Left ventricle myocardium inferior (tissue), 1 donor: ENCODE measurements at regions not wholly inside any gene's neighbourhood (a gene's known extent, or its start where the extent isn't known, plus 50 kb on each side); places are given as distances from the start of the nearest gene placed in this dataset.

Source experiments
- DNase-seq: peaks from one replicate; pipeline ENCODE4 v3.0.0-alpha.2; 2020
- H3K27ac ChIP-seq: fragments of 200-600 bp; replicated peaks from 2 replicates; pipeline ENCODE4 v1.8.0; 2021
- H3K27me3 ChIP-seq: fragments of 200-600 bp; 2 replicates; pipeline ENCODE4 v1.8.0; 2021; ENCODE audit warnings: low read depth
- H3K36me3 ChIP-seq: fragments of 200-600 bp; 2 replicates; pipeline ENCODE4 v1.8.0; 2021
- H3K4me1 ChIP-seq: fragments of 200-600 bp; 2 replicates; pipeline ENCODE4 v1.8.0; 2021
- H3K4me3 ChIP-seq: fragments of 200-600 bp; 2 replicates; pipeline ENCODE4 v1.8.0; 2021; ENCODE audit warnings: mild to moderate bottlenecking, moderate library complexity
- H3K9me3 ChIP-seq: fragments of 200-600 bp; replicated peaks from 2 replicates; pipeline ENCODE4 v1.8.0; 2021
- intact Hi-C: fragments of 100-400 bp; cut with micrococcal nuclease; formaldehyde crosslinking; loops from one replicate; pipeline ENCODE4 v1.11.0; 2022
- TF ChIP-seq, protein P1 (sequence below): fragments of 200-600 bp; IDR thresholded peaks from 2 replicates; pipeline ENCODE4 v1.8.0; 2021; ENCODE audit warnings: antibody characterized with exemption, mild to moderate bottlenecking, borderline replicate concordance
- donor health status: DM: no; HTN: yes; CAD: no; lungs with severe emphysema.

DNA sequence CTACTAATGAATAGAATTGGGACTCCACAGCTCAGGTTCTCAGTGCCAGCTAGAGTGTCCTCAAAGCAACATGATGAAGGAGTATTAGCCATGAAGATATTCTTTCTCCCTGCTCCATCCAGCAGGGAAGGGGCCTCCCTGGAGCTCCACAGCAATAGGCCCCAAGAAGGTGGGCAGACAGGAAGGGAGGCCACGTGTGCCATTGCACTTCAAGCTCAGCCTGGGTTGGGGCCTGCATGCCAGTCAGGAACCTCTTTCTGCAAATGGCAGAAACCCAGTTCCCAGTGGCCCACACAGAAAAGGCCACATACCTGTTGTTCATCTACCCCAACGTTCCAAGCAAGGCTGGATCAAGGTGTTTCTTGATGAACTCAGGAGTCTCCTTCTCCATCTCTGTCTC is 357.5 kb upstream of the SFSWAP start:
- Histone ChIP-seq H3K36me3 (no peaks in the 10 kb centered on the region), H3K4me1 (no peaks in the 10 kb centered on the region), H3K4me3 (no peak overlapping the region), H3K27me3 (peaks cover 87% of the 10 kb centered on the region), H3K9me3 (no peaks in the 10 kb centered on the region), H3K27ac (no peak overlapping the region)
- intact Hi-C loops = no loop called here
- TF ChIP-seq, protein P1, sequence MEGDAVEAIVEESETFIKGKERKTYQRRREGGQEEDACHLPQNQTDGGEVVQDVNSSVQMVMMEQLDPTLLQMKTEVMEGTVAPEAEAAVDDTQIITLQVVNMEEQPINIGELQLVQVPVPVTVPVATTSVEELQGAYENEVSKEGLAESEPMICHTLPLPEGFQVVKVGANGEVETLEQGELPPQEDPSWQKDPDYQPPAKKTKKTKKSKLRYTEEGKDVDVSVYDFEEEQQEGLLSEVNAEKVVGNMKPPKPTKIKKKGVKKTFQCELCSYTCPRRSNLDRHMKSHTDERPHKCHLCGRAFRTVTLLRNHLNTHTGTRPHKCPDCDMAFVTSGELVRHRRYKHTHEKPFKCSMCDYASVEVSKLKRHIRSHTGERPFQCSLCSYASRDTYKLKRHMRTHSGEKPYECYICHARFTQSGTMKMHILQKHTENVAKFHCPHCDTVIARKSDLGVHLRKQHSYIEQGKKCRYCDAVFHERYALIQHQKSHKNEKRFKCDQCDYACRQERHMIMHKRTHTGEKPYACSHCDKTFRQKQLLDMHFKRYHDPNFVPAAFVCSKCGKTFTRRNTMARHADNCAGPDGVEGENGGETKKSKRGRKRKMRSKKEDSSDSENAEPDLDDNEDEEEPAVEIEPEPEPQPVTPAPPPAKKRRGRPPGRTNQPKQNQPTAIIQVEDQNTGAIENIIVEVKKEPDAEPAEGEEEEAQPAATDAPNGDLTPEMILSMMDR = no peak
- DNase-seq = no peak

- H3K4me1 ChIP-seq = no peaks in the 10 kb centered on the region
- no peak overlapping the region for H3K4me3 ChIP-seq
- no peaks in the 10 kb centered on the region for H3K9me3 ChIP-seq
- H3K27ac ChIP-seq = no peak overlapping the region
- TF ChIP-seq, protein P1 = no peak
- H3K36me3 ChIP-seq = no peaks in the 10 kb centered on the region
- peaks cover 84% of the 10 kb centered on the region for H3K27me3 ChIP-seq
- intact Hi-C loops = no loop called here
- DNase-seq = no peak
These were observed 357.1 kb upstream of the SFSWAP start for GRCh38 chr12:131353826-131354225.

GRCh38 chr12:131355361-131356245 is 355.3 kb upstream of the SFSWAP start:
- H3K4me1 ChIP-seq = no peaks in the 10 kb centered on the region
- intact Hi-C loops = no loop called here
- H3K36me3 ChIP-seq = no peaks in the 10 kb centered on the region
- no peak overlapping the region for H3K27ac ChIP-seq
- peaks cover 70% of the 10 kb centered on the region for H3K27me3 ChIP-seq
- peaks cover 4% of the 10 kb centered on the region for H3K9me3 ChIP-seq
- TF ChIP-seq, protein P1 = no peak
- no peak overlapping the region for H3K4me3 ChIP-seq
- DNase-seq = no peak

DNA sequence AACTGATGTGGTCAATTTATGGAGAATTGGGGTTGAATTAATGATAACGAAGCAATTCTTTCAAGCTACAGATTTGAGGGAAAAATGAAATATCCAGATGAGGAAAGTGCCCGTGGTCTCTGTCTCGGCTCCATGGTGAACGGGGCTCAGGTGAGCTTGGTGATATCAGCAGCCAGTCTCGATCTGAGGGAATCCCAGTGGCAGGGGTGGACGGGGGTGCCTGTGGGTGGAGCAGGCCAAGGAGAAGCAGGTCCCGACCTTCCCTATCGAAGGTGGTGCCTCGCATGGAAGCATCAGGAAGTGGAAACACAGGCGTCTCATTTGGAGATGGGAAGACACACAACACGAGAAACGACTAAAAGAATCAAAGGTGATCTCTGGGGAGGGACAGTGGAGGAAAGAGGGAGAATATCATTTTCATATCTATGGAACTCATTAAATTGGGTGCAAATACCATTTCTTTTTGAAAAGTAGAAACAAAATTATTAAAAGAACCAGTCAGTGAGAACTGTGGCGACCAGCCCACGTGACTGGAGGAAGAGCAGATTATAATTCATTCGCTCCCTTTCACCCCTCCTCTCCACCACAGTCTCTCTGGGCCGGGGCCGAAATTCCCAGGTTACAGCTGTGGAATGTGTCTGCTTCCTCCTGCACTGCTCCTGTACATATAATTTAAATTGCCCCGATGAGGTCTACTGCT is 354.3 kb upstream of the SFSWAP start:
- TF ChIP-seq, protein P1 = no peak
- Histone ChIP-seq H3K4me3 (no peak overlapping the region), H3K9me3 (peaks cover 4% of the 10 kb centered on the region), H3K27me3 (peaks cover 62% of the 10 kb centered on the region), H3K36me3 (no peaks in the 10 kb centered on the region), H3K27ac (no peak overlapping the region), H3K4me1 (no peaks in the 10 kb centered on the region)
- intact Hi-C loops = no loop called here
- no peak for DNase-seq

DNA sequence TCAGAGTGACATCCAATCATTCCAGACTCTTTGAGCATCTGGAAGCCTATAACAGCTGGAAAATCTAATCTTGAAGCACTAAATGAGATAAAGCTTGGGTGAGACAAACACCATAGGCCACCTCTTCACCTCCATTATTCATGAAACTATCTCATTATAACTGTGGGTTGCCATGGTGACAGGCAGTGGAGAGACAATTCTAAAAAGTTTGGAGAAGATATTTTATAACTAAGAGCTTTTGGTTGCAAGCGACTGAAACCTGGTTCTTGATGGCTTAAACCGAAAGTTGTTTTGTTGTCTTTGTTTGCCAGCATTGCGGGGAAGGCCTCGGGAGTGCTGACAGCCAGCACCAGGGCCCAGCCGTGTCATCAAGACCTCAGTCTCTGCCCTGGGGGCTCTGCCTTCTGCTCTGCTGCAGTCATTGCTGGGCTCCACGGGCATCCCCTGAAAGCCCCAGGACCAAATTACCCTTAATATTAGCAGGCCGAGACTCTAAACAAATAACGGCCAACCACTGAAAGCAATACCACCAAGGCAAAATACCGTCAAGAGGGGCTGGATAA is 353.6 kb upstream of the SFSWAP start:
- peaks cover 4% of the 10 kb centered on the region for H3K9me3 ChIP-seq
- H3K27ac ChIP-seq = no peak overlapping the region
- peaks cover 56% of the 10 kb centered on the region for H3K27me3 ChIP-seq
- H3K4me1 ChIP-seq = no peaks in the 10 kb centered on the region
- H3K4me3 ChIP-seq = no peak overlapping the region
- TF ChIP-seq, protein P1 = no peak
- no peaks in the 10 kb centered on the region for H3K36me3 ChIP-seq
- intact Hi-C loops = no loop called here
- DNase-seq = no peak
